Suprapubic skin (tissue), 4 donors: ENCODE measurements at regions not wholly inside any gene's neighbourhood (a gene's known extent, or its start where the extent isn't known, plus 50 kb on each side); places are given as distances from the start of the nearest gene placed in this dataset.

ENCODE experiments used
- DNase-seq, 2 donors: peaks; one replicate each; pipeline ENCODE4 v3.0.0-alpha.2; 2019; ENCODE audit warnings: low spot score in 2 of 2
- H3K27ac ChIP-seq: fragments of 200-600 bp; sonication (generic); one replicate; pipeline ENCODE4 v1.5.1; 2019
- H3K27me3 ChIP-seq: fragments of 200-600 bp; sonication (generic); one replicate; pipeline ENCODE4 v1.5.1; 2019
- H3K36me3 ChIP-seq: fragments of 200-600 bp; sonication (generic); one replicate; pipeline ENCODE4 v1.5.1; 2019
- H3K4me1 ChIP-seq: fragments of 200-600 bp; sonication (generic); one replicate; pipeline ENCODE4 v1.5.1; 2019
- H3K4me3 ChIP-seq: fragments of 200-600 bp; sonication (generic); one replicate; pipeline ENCODE4 v1.5.1; 2019; ENCODE audit warnings: mild to moderate bottlenecking
- H3K9me3 ChIP-seq: fragments of 200-600 bp; sonication (generic); one replicate; pipeline ENCODE4 v1.5.1; 2019
- CTCF ChIP-seq, 2 donors: fragments of 200-600 bp in 1 of 2; fragments of 450-650 bp in 1 of 2; sonication (generic) in 1 of 2; IDR thresholded peaks; one replicate each; pipeline ENCODE4 v1.5.1; 2016 to 2019; ENCODE audit warnings: antibody characterized with exemption in 2 of 2, mild to moderate bottlenecking in 1 of 2, moderate library complexity in 1 of 2
- EP300 ChIP-seq: sonication (generic); formaldehyde crosslinking; IDR thresholded peaks from one replicate; pipeline ENCODE4 v1.6.1; 2017; ENCODE audit warnings: antibody characterized with exemption
- POLR2A ChIP-seq, 2 donors: fragments of 450-650 bp; IDR thresholded peaks; one replicate each; pipeline ENCODE4 v1.6.1; 2017; ENCODE audit warnings: antibody characterized with exemption in 2 of 2, mild to moderate bottlenecking in 2 of 2, moderate library complexity in 2 of 2
- POLR2AphosphoS5 ChIP-seq, 3 donors: sonication (generic); formaldehyde crosslinking; IDR thresholded peaks; one replicate each; pipeline ENCODE4 v1.6.1; 2017; ENCODE audit warnings: antibody characterized with exemption in 3 of 3
- WGBS: methylation state at CpG from one replicate; pipeline ENCODE4 v1.1.5; 2018; 5-methylcytosine and 5-hydroxymethylcytosine counted together

- no peak for DNase-seq
- Histone ChIP-seq H3K9me3 (no peaks in the 10 kb centered on the region), H3K4me1 (no peaks in the 10 kb centered on the region), H3K36me3 (no peaks in the 10 kb centered on the region), H3K4me3 (no peak overlapping the region), H3K27me3 (peaks cover 19% of the 10 kb centered on the region), H3K27ac (no peak overlapping the region)
- 39% methylated on average over 4 of the region's 4 CpGs for WGBS
- TF ChIP-seq CTCF (IDR thresholded peaks at IDR 0.05) (no peak), EP300 (no peak), POLR2AphosphoS5 (IDR thresholded peaks at IDR 0.05) (no peak), POLR2A (IDR thresholded peaks at IDR 0.05) (no peak)
These were observed 113.5 kb upstream of the RCN1 start for GRCh38 chr11:31977343-31977742.

GRCh38 chr11:31974366-31975136, 116.3 kb upstream of the RCN1 start:
- no peak for DNase-seq
- peaks cover 13% of the 10 kb centered on the region for H3K27me3 ChIP-seq
- H3K9me3 ChIP-seq, result no peaks in the 10 kb centered on the region
- WGBS, result 41% methylated on average over 5 of the region's 5 CpGs
- TF ChIP-seq POLR2AphosphoS5 (IDR thresholded peaks at IDR 0.05) (no peak), CTCF (IDR thresholded peaks at IDR 0.05) (no peak), EP300 (no peak), POLR2A (IDR thresholded peaks at IDR 0.05) (no peak)
- H3K4me1 ChIP-seq, result no peaks in the 10 kb centered on the region
- no peak overlapping the region for H3K4me3 ChIP-seq
- H3K36me3 ChIP-seq, result no peaks in the 10 kb centered on the region
- no peak overlapping the region for H3K27ac ChIP-seq

- no peak overlapping the region for H3K4me3 ChIP-seq
- WGBS, result 42% methylated on average over 4 of the region's 4 CpGs
- no peak overlapping the region for H3K27ac ChIP-seq
- H3K36me3 ChIP-seq, result no peaks in the 10 kb centered on the region
- DNase-seq, result no peak
- no peaks in the 10 kb centered on the region for H3K9me3 ChIP-seq
- no peak for TF ChIP-seq CTCF (IDR thresholded peaks at IDR 0.05)
- TF ChIP-seq EP300, result no peak
- no peak for TF ChIP-seq POLR2A (IDR thresholded peaks at IDR 0.05)
- no peak for TF ChIP-seq POLR2AphosphoS5 (IDR thresholded peaks at IDR 0.05)
- H3K27me3 ChIP-seq, result peaks cover 9% of the 10 kb centered on the region
- no peaks in the 10 kb centered on the region for H3K4me1 ChIP-seq
These were observed 117.7 kb upstream of the RCN1 start for GRCh38 chr11:31973172-31973571.

- Histone ChIP-seq H3K36me3 (no peaks in the 10 kb centered on the region), H3K27me3 (peaks cover 5% of the 10 kb centered on the region), H3K9me3 (no peaks in the 10 kb centered on the region), H3K4me3 (no peak overlapping the region), H3K27ac (no peak overlapping the region), H3K4me1 (no peaks in the 10 kb centered on the region)
- no peak for DNase-seq
- WGBS, result 74% methylated on average over 5 of the region's 5 CpGs
- no peak for TF ChIP-seq EP300
- TF ChIP-seq POLR2A (IDR thresholded peaks at IDR 0.05), result no peak
- no peak for TF ChIP-seq POLR2AphosphoS5 (IDR thresholded peaks at IDR 0.05)
These were observed 118.3 kb upstream of the RCN1 start for GRCh38 chr11:31972623-31973022.

- H3K4me1 ChIP-seq, result no peaks in the 10 kb centered on the region
- H3K4me3 ChIP-seq, result no peak overlapping the region
- TF ChIP-seq CTCF (IDR thresholded peaks at IDR 0.05), result no peak
- no peak for TF ChIP-seq POLR2A (IDR thresholded peaks at IDR 0.05)
- no peak for TF ChIP-seq POLR2AphosphoS5 (IDR thresholded peaks at IDR 0.05)
- no peak for TF ChIP-seq EP300
- no peaks in the 10 kb centered on the region for H3K9me3 ChIP-seq
- 85% methylated on average over 6 of the region's 6 CpGs for WGBS
- H3K36me3 ChIP-seq, result no peaks in the 10 kb centered on the region
- peaks cover 5% of the 10 kb centered on the region for H3K27me3 ChIP-seq
- DNase-seq, result no peak
- H3K27ac ChIP-seq, result no peak overlapping the region
These were observed 121.5 kb upstream of the RCN1 start for GRCh38 chr11:31969359-31969702.
